ENCODE measurements at regions not wholly inside any gene's neighbourhood (a gene's known extent, or its start where the extent isn't known, plus 50 kb on each side); places are given as distances from the start of the nearest gene placed in this dataset.

DNA sequence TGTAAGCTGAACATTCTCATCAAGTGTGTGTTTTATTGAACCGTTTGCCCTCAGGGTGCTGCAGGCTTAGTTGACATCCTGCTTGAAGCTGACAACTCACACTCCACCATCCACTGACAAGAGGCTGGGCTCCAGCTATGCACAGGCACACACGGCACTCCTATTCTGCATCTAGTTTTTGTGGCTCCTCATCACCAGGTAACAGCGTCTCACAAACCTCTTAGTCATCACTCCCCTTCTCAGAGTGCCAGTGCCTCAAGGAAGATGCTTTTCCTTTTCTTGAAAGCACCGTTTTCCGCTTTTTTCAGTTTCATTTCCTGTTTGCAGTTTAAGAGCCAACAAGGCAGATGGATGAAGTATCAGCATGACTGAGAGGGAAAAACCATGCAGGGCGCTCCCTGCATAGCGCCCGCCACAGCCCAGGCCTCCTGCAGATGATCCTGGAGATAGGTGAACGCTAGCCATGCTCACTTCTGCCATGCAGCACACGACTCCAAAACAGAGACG, 491.2 kb downstream of the COG6 start:
- Mint-ChIP-seq H3K9me3 (no peaks in the 10 kb centered on the region), H3K4me3 (peak overlapping the region; percentile 12), H3K27ac (peak overlapping the region; percentile 46), H3K27me3 (no peaks in the 10 kb centered on the region), H3K4me1 (ENCODE audit: low read depth) (peaks cover 69% of the 10 kb centered on the region), H3K36me3 (ENCODE audit: low read depth) (no peaks in the 10 kb centered on the region)
- peak in 11 of 14 experiments; percentile 10 to 64 (median 21) for DNase-seq
- POLR2A ChIA-PET = interaction anchor here (1.0 to 1.7 kb wide), 4 partner anchors 12 to 243 kb away, joined by 3 to 11 read pairs (median 4); no protein-coding TSS in a partner anchor
- peak; percentile 57 for ATAC-seq (ENCODE audit: poor library complexity)
- no peak overlapping the region for H3K27ac ChIP-seq (ENCODE audit: low read depth in 1 of 2, low read length in 2 of 2)
- CTCF ChIA-PET = no interaction called here
- H3K4me3 ChIP-seq (ENCODE audit: low read length) = no peak overlapping the region
- H3K9me3 ChIP-seq (ENCODE audit: control insufficient read depth in 1 of 2, insufficient read depth in 1 of 2, low read length in 2 of 2) = no peaks in the 10 kb centered on the region
- no peaks in the 10 kb centered on the region for H3K27me3 ChIP-seq (ENCODE audit: control insufficient read depth in 1 of 2, insufficient read depth in 2 of 2, low read length in 2 of 2)
- H3K36me3 ChIP-seq (ENCODE audit: insufficient read depth, low read length) = no peaks in the 10 kb centered on the region
- intact Hi-C loops (cut with DNase I, micrococcal nuclease) = loop anchor here in 1 of 2 experiments (5.0 kb wide), 1 partner anchor 76 kb away; no protein-coding TSS in a partner anchor
- TF ChIP-seq, protein P1, sequence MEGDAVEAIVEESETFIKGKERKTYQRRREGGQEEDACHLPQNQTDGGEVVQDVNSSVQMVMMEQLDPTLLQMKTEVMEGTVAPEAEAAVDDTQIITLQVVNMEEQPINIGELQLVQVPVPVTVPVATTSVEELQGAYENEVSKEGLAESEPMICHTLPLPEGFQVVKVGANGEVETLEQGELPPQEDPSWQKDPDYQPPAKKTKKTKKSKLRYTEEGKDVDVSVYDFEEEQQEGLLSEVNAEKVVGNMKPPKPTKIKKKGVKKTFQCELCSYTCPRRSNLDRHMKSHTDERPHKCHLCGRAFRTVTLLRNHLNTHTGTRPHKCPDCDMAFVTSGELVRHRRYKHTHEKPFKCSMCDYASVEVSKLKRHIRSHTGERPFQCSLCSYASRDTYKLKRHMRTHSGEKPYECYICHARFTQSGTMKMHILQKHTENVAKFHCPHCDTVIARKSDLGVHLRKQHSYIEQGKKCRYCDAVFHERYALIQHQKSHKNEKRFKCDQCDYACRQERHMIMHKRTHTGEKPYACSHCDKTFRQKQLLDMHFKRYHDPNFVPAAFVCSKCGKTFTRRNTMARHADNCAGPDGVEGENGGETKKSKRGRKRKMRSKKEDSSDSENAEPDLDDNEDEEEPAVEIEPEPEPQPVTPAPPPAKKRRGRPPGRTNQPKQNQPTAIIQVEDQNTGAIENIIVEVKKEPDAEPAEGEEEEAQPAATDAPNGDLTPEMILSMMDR (IDR thresholded peaks at IDR 0.05) = no peak
- H3K4me1 ChIP-seq (ENCODE audit: insufficient read depth, low read length) = peaks cover 41% of the 10 kb centered on the region

DNA sequence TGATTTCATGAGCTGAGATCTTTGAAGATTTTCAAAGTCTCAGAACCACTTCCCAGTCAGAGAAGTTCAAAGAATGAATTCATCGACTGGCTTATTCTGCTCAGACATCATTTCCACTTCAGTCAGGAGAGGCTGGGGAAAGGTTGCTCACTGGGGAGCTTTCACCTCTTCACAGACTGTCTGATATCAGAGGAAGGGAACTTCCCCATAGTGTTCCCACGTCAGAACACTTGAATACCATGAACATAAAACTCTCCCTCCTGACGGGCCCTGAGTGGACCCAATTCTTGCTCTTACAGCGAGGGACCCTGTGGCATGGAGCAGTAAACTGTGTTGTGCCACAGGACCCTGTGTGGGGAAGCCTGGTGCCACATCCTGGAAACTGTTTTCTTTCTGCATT, 492.6 kb downstream of the COG6 start:
- H3K36me3 ChIP-seq (ENCODE audit: insufficient read depth, low read length) = no peaks in the 10 kb centered on the region
- no peaks in the 10 kb centered on the region for H3K9me3 ChIP-seq (ENCODE audit: control insufficient read depth in 1 of 2, insufficient read depth in 1 of 2, low read length in 2 of 2)
- intact Hi-C loops (cut with DNase I, micrococcal nuclease) = loop anchor here (2.0 to 5.0 kb wide), 2 partner anchors 39 to 74 kb away; no protein-coding TSS in a partner anchor
- TF ChIP-seq, protein P1 (IDR thresholded peaks at IDR 0.05) = no peak
- ChIA-PET POLR2A (interaction anchor here (1.1 kb wide), 1 partner anchor 39 kb away, joined by 9 read pairs; no protein-coding TSS in a partner anchor), CTCF (no interaction called here)
- Mint-ChIP-seq H3K27ac (peak overlapping the region; percentile 71), H3K4me3 (no peak overlapping the region), H3K4me1 (ENCODE audit: low read depth) (peaks cover 80% of the 10 kb centered on the region), H3K27me3 (no peaks in the 10 kb centered on the region), H3K9me3 (no peaks in the 10 kb centered on the region), H3K36me3 (ENCODE audit: low read depth) (no peaks in the 10 kb centered on the region)
- no peaks in the 10 kb centered on the region for H3K27me3 ChIP-seq (ENCODE audit: control insufficient read depth in 1 of 2, insufficient read depth in 2 of 2, low read length in 2 of 2)
- ATAC-seq (ENCODE audit: poor library complexity) (peak; percentile 85), DNase-seq (peak in 6 of 14 experiments; percentile 4 to 78 (median 38))
- H3K4me3 ChIP-seq (ENCODE audit: low read length) = no peak overlapping the region
- H3K4me1 ChIP-seq (ENCODE audit: insufficient read depth, low read length) = peaks cover 41% of the 10 kb centered on the region
- H3K27ac ChIP-seq (ENCODE audit: low read depth in 1 of 2, low read length in 2 of 2) = no peak overlapping the region

DNA sequence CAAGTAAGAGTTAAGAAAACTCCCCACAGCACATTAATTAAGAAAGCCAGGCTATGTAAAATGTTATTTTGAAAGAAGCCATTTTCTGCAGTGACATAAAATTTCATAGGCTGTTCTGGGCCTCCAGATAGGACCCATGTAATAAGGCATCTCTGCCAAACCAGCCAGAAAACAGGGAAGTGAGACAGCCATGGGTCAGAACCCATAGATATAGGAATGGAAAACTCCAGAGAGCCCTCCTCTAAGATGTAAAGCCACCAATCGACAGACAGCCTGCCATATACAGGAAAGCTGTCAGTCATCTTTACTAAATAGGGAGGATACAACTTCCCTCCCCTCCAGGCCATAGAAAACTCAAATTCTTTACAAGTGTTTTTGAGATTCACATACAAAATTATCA, 493.3 kb downstream of the COG6 start:
- Mint-ChIP-seq H3K4me1 (ENCODE audit: low read depth) (peaks cover 81% of the 10 kb centered on the region), H3K9me3 (no peaks in the 10 kb centered on the region), H3K27me3 (no peaks in the 10 kb centered on the region), H3K4me3 (no peak overlapping the region), H3K36me3 (ENCODE audit: low read depth) (no peaks in the 10 kb centered on the region), H3K27ac (peak overlapping the region; percentile 71)
- CTCF ChIA-PET = no interaction called here
- intact Hi-C loops (cut with DNase I, micrococcal nuclease) = loop anchor here (2.0 to 5.0 kb wide), 2 partner anchors 38 to 74 kb away; no protein-coding TSS in a partner anchor
- POLR2A ChIA-PET = interaction anchor here (0.7 to 1.1 kb wide), 2 partner anchors 38 to 39 kb away, joined by 3 to 9 read pairs; no protein-coding TSS in a partner anchor
- TF ChIP-seq, protein P1 (IDR thresholded peaks at IDR 0.05) = no peak
- Histone ChIP-seq H3K27ac (ENCODE audit: low read depth in 1 of 2, low read length in 2 of 2) (no peak overlapping the region), H3K4me3 (ENCODE audit: low read length) (no peak overlapping the region), H3K9me3 (ENCODE audit: control insufficient read depth in 1 of 2, insufficient read depth in 1 of 2, low read length in 2 of 2) (no peaks in the 10 kb centered on the region), H3K36me3 (ENCODE audit: insufficient read depth, low read length) (no peaks in the 10 kb centered on the region), H3K27me3 (ENCODE audit: control insufficient read depth in 1 of 2, insufficient read depth in 2 of 2, low read length in 2 of 2) (no peaks in the 10 kb centered on the region), H3K4me1 (ENCODE audit: insufficient read depth, low read length) (peaks cover 43% of the 10 kb centered on the region)
- DNase-seq = no peak
- no peak for ATAC-seq (ENCODE audit: poor library complexity)
